ENCODE measurements at regions not wholly inside any gene's neighbourhood (a gene's known extent, or its start where the extent isn't known, plus 50 kb on each side); places are given as distances from the start of the nearest gene placed in this dataset.

DNA sequence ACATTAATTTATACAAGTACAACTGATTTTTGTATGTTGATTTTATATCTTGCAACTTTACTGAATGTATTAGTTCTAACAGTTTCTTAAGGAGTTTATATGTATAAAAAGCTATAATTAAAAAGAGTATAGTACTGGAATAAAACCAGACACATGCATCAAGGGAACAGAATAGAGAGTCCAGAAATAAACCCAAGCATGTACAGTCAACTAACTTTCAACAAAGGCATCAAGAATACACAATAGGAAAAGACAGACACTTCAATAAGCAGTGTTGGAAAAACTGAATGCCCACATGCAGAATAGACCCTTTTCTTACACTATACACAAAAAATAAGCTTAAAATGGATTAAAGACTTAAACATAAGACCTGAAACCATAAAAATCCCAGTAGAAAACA, 170.9 kb downstream of the ICE1 start:
- H3K4me3 Mint-ChIP-seq, result no peak overlapping the region
- TF ChIP-seq, protein P1, sequence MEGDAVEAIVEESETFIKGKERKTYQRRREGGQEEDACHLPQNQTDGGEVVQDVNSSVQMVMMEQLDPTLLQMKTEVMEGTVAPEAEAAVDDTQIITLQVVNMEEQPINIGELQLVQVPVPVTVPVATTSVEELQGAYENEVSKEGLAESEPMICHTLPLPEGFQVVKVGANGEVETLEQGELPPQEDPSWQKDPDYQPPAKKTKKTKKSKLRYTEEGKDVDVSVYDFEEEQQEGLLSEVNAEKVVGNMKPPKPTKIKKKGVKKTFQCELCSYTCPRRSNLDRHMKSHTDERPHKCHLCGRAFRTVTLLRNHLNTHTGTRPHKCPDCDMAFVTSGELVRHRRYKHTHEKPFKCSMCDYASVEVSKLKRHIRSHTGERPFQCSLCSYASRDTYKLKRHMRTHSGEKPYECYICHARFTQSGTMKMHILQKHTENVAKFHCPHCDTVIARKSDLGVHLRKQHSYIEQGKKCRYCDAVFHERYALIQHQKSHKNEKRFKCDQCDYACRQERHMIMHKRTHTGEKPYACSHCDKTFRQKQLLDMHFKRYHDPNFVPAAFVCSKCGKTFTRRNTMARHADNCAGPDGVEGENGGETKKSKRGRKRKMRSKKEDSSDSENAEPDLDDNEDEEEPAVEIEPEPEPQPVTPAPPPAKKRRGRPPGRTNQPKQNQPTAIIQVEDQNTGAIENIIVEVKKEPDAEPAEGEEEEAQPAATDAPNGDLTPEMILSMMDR (conservative IDR thresholded peaks at IDR 0.05), result no peak
- H3K27me3 Mint-ChIP-seq, result no peaks in the 10 kb centered on the region
- H3K36me3 Mint-ChIP-seq, result no peaks in the 10 kb centered on the region
- H3K4me1 Mint-ChIP-seq (ENCODE audit: unreplicated experiment), result no peaks in the 10 kb centered on the region
- DNase-seq (ENCODE audit: extremely low spot score, unreplicated experiment), result no peak
- no peak overlapping the region for H3K27ac Mint-ChIP-seq
- H3K9me3 Mint-ChIP-seq, result no peaks in the 10 kb centered on the region

DNA sequence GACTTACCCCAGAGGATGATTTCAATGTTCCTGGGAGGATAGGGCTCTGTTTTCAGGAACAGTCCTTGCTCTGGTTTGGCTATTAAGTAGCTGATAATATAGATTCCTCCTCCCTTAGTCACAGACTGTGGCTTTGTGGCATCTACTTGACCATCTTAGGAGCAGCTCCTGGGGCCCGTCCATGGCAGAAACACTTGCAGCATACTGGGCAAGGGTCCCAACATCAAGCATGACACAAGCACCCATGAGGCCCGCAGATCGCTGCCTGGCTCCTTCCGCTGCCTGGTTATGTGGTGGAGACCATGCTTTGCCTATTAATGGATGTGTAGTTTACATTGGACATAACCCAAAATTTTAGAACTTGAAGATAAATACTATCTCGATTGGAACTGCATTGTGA, 170.1 kb downstream of the ICE1 start:
- Mint-ChIP-seq H3K9me3 (no peaks in the 10 kb centered on the region), H3K27ac (no peak overlapping the region), H3K4me3 (no peak overlapping the region), H3K27me3 (no peaks in the 10 kb centered on the region), H3K36me3 (no peaks in the 10 kb centered on the region), H3K4me1 (ENCODE audit: unreplicated experiment) (no peaks in the 10 kb centered on the region)
- TF ChIP-seq, protein P1 (conservative IDR thresholded peaks at IDR 0.05), result no peak
- DNase-seq (ENCODE audit: extremely low spot score, unreplicated experiment), result no peak

DNA sequence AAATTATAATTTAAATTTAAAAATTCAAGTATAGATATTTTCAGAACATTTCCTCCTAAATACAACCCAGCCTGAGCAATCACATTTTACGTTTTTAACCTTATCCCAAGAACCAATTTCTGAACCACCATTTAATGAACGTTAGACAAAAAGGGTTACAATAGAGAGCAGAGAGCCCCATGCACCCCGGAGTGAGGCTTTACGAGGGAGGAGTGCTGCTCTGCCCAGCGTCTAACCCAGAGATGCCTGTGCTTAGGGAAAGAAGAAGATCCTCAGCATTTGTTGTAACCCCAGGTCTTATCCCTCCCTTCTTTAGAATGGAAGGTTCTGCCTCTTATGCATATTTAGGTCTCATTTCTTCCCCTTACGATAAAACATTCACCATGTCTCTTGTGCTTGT, 169.1 kb downstream of the ICE1 start:
- H3K4me1 Mint-ChIP-seq (ENCODE audit: unreplicated experiment), result no peaks in the 10 kb centered on the region
- TF ChIP-seq, protein P1 (conservative IDR thresholded peaks at IDR 0.05), result no peak
- DNase-seq (ENCODE audit: extremely low spot score, unreplicated experiment), result no peak

DNA sequence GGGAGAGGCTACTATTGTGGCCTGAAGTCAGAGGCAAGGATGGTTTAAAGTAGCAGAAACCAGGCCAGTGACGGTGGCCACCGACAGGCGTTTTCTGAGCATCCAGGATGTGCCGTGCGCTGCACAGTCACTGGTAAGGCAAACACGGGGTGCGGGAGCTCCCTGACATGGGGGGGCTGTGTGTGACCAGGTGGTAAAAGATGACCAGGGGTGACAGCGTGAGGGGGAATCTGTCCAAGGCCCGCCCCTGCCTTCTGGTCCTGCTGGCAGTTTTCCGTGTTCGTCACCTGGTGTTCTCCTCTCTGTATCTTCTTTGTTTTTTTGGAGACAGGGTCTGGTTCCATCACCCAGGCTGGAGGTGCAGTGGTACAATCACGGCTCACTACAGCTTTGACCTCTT, 167.4 kb downstream of the ICE1 start:
- Mint-ChIP-seq H3K4me1 (ENCODE audit: unreplicated experiment) (no peaks in the 10 kb centered on the region), H3K36me3 (no peaks in the 10 kb centered on the region), H3K27me3 (peaks cover 4% of the 10 kb centered on the region), H3K4me3 (no peak overlapping the region), H3K9me3 (no peaks in the 10 kb centered on the region), H3K27ac (no peak overlapping the region)
- DNase-seq (ENCODE audit: extremely low spot score, unreplicated experiment), result no peak
- TF ChIP-seq, protein P1 (conservative IDR thresholded peaks at IDR 0.05), result no peak

More for the DNA sequence above, 169.1 kb downstream of the ICE1 start:
- H3K36me3 Mint-ChIP-seq, result no peaks in the 10 kb centered on the region
- no peaks in the 10 kb centered on the region for H3K9me3 Mint-ChIP-seq
- H3K27ac Mint-ChIP-seq, result no peak overlapping the region
- H3K4me3 Mint-ChIP-seq, result no peak overlapping the region
- H3K27me3 Mint-ChIP-seq, result peaks cover 4% of the 10 kb centered on the region

DNA sequence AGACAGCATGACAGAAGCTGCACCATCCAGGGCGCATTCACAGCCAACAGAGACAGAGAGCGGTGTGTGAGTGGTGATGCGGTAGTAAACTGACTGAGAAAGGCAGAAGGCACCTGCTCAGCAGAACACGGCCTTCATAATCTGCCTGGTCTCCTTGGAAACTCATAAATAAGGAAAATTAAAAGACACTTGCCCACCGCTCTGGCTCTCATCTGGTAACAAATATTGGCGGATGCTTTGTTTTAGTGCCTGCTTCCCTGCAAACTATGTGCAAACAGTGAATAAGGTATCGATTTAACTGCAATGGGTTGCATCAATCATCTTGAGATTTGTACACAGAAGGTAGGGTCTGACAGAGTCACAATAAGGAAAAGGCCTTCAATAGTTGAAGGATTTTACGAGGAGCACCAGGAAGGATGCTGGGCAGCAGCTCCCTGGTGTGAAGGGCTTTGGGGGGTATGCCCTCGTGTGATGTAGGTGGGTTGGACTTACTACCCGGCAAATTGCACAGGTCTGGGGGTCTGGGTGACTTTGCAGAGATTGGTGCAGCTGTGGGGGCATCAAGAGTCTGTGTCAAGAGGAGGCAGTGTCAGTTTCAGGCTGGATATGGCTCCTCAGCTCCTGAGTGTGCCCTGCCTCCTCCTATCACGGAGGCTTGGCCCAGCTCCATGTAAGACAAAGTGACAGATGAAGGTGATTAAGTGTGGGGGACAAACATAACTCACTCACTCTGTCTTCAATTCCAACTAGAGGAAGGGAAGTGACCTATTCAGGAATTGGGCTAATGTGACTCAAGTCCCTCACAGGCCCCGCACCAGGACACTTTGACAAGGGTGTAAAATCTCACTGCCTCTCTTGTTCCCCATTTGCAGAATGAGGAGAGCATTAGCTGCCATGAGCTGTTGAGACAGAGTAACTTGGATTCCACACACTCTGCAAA, 166.7 kb downstream of the ICE1 start:
- TF ChIP-seq, protein P1 (conservative IDR thresholded peaks at IDR 0.05), result no peak
- no peak overlapping the region for H3K27ac Mint-ChIP-seq
- peaks cover 4% of the 10 kb centered on the region for H3K27me3 Mint-ChIP-seq
- DNase-seq (ENCODE audit: extremely low spot score, unreplicated experiment), result no peak
- no peaks in the 10 kb centered on the region for H3K36me3 Mint-ChIP-seq
- H3K9me3 Mint-ChIP-seq, result no peaks in the 10 kb centered on the region
- no peak overlapping the region for H3K4me3 Mint-ChIP-seq
- no peaks in the 10 kb centered on the region for H3K4me1 Mint-ChIP-seq (ENCODE audit: unreplicated experiment)
